ENCODE measurements at regions not wholly inside any gene's neighbourhood (a gene's known extent, or its start where the extent isn't known, plus 50 kb on each side); places are given as distances from the start of the nearest gene placed in this dataset.
"Not testable (repeated sequence)": the region's sequence is repeated elsewhere in the genome, so short reads cannot be mapped to it uniquely, and the experiment has no call there.

DNA sequence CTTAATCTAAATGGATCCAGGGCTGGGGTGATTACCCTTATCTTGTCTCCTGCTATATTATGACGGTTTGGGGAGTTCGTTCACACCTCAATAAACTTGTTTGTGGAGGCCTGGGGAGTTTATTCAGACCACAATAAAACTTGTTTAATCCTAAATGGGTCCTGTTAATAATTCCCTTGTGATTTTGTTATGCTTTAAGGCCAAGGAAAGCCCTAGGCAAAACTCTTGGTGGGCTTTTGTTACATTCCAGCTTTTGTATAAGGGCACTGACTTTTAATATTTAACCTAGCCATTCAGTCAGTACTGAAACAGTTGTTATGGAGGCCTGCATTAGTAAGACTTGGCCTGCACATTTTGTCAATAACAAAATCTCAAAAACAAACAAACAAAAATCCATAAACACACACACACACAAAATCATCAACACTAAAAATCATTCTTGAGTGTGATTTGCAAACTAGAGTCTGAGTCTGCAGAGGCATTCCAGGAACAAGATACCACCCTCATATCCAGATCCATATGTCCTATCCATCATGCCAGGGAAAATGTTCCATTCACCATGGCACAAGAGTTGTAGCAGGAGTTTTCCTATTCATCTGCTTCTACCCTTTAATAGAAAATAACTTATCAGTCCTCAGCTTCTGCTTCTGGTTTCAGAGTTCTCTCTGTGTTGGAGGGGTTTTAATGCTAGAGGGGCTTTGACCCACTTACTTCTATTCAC, 421.7 kb downstream of the AGTPBP1 start:
- TF ChIP-seq POLR2A (IDR thresholded peaks at IDR 0.05), result no peak
- no peak for TF ChIP-seq EP300 (IDR thresholded peaks at IDR 0.05)
- no peak for TF ChIP-seq POLR2AphosphoS5 (IDR thresholded peaks at IDR 0.05)
- TF ChIP-seq, protein P1, sequence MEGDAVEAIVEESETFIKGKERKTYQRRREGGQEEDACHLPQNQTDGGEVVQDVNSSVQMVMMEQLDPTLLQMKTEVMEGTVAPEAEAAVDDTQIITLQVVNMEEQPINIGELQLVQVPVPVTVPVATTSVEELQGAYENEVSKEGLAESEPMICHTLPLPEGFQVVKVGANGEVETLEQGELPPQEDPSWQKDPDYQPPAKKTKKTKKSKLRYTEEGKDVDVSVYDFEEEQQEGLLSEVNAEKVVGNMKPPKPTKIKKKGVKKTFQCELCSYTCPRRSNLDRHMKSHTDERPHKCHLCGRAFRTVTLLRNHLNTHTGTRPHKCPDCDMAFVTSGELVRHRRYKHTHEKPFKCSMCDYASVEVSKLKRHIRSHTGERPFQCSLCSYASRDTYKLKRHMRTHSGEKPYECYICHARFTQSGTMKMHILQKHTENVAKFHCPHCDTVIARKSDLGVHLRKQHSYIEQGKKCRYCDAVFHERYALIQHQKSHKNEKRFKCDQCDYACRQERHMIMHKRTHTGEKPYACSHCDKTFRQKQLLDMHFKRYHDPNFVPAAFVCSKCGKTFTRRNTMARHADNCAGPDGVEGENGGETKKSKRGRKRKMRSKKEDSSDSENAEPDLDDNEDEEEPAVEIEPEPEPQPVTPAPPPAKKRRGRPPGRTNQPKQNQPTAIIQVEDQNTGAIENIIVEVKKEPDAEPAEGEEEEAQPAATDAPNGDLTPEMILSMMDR (IDR thresholded peaks at IDR 0.05), result no peak
- WGBS, result 95% methylated on average over 2 of the region's 2 CpGs
- Histone ChIP-seq H3K36me3 (no peaks in the 10 kb centered on the region), H3K9me3 (no peaks in the 10 kb centered on the region), H3K27ac (no peak overlapping the region), H3K4me3 (no peak overlapping the region), H3K4me1 (no peaks in the 10 kb centered on the region), H3K27me3 (no peaks in the 10 kb centered on the region)
- DNase-seq (ENCODE audit: low spot score in 2 of 2), result no peak

DNA sequence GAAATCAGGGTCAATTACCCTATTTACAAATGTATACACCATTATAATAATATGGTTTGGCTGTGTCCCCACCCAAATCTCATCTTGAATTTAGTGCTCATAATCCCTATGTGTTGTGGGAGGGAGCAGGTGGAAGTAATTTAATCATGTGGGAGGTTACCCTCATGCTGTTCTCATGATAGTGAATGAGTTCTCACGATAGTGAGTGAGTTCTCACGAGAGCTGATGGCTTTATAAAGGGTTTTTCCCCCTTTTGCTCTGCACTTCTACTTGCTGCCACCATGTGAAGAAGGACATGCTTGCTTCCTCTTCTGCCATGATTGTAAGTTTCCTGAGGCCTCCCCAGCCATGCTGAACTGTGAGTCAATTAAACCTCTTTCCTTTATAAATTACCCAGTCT, 426.2 kb downstream of the AGTPBP1 start:
- H3K9me3 ChIP-seq; H3K4me3 ChIP-seq; DNase-seq (ENCODE audit: low spot score in 2 of 2); H3K36me3 ChIP-seq; H3K27me3 ChIP-seq; H3K4me1 ChIP-seq; H3K27ac ChIP-seq: not testable (repeated sequence)
- WGBS, result 93% methylated on average over 2 of the region's 2 CpGs

DNA sequence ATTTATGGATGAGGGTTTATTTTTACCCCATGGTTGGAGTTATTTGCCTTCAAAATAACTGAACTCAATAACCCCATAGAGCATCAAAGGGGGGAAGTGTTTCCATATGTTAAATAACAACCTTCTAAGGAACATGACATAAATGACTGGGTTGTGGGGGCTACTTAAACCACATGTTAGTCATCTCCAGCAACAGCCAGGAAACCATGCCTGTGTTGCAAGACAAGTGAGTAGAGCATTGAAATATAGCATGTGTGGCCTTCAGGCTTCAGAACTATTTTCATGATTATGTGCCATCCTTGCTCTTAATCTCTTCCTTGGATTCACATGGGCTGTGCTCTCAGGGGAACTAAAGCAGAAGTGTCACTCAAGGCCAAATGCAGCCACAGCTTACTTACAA, 431.2 kb downstream of the AGTPBP1 start:
- no peaks in the 10 kb centered on the region for H3K4me1 ChIP-seq
- no peaks in the 10 kb centered on the region for H3K36me3 ChIP-seq
- peaks cover 5% of the 10 kb centered on the region for H3K9me3 ChIP-seq
- TF ChIP-seq EP300 (IDR thresholded peaks at IDR 0.05), result no peak
- TF ChIP-seq, protein P1 (IDR thresholded peaks at IDR 0.05), result no peak
- TF ChIP-seq POLR2AphosphoS5 (IDR thresholded peaks at IDR 0.05), result no peak
- no peak for TF ChIP-seq POLR2A (IDR thresholded peaks at IDR 0.05)
- H3K27me3 ChIP-seq, result no peaks in the 10 kb centered on the region
- H3K4me3 ChIP-seq, result no peak overlapping the region
- H3K27ac ChIP-seq, result no peak overlapping the region
- DNase-seq (ENCODE audit: low spot score in 2 of 2), result no peak

DNA sequence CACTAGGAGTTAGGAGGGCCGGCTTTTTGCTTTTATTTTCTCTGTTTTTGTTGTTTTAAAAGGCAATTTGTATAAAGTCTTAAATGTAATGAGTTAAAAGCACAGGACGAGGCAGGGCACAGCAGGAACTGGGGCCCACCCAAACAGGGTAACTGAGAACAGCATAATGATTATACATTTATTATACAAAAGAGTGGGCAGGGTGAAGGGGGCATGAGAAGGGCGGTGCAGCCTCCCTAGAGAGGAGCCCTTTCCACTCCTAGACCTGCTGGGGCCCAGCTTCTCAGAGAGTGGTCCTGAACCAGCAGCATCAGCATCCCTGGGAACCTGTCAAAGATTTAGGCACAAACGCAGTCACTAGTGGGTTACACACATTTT, 438.0 kb downstream of the AGTPBP1 start:
- WGBS, result 84% methylated on average over 4 of the region's 4 CpGs

DNA sequence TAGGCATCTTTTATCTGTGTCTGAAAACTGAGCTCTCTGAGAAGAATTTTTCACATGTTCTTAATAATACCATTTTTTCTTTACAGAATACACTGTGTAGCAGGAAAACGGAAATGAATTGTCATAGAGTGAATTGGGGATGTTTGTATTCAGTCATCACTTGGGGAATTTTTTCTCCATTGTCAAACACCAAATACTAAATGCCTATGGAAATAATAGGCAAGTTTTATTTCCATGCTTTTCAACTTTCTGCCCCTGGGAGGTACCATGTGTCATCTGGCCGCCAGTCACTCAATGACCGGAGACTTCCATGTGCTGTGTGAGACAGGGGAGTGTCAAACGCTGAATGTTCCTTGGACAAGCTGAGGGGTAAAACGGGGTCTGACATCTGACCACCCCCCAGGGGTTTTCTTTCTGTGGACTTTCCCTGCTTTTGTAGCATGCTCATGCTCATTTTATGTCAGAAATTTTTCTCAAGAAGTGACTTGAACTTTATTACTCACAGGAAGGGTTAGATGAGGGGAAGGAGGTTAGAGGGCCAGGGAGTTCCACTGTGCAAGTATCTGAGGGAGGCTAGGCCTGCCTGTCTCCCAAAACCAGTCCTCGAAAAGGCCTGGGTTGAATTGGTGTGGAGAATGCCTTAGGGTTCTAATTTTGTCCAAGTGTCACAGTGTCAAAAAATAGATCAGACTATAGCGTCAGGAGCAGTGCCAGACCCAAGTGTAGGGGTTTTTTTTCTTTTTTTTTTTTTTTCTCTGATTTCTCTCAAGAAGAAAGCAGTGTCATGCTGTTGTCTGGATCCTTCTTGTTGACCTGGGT, 438.6 kb downstream of the AGTPBP1 start:
- WGBS, result 59% methylated on average over 7 of the region's 7 CpGs
- Histone ChIP-seq H3K36me3 (no peaks in the 10 kb centered on the region), H3K9me3 (peaks cover under 1% of the 10 kb centered on the region), H3K27me3 (no peaks in the 10 kb centered on the region), H3K27ac (no peak overlapping the region), H3K4me1 (no peaks in the 10 kb centered on the region), H3K4me3 (no peak overlapping the region)
- TF ChIP-seq POLR2A (IDR thresholded peaks at IDR 0.05) (no peak), EP300 (IDR thresholded peaks at IDR 0.05) (no peak), POLR2AphosphoS5 (IDR thresholded peaks at IDR 0.05) (no peak)
- TF ChIP-seq, protein P1 (IDR thresholded peaks at IDR 0.05), result no peak
- DNase-seq (ENCODE audit: low spot score in 2 of 2), result no peak

More for the DNA sequence above, 438.0 kb downstream of the AGTPBP1 start:
- Histone ChIP-seq H3K27me3 (no peaks in the 10 kb centered on the region), H3K4me1 (no peaks in the 10 kb centered on the region), H3K36me3 (no peaks in the 10 kb centered on the region), H3K27ac (no peak overlapping the region), H3K9me3 (no peaks in the 10 kb centered on the region), H3K4me3 (no peak overlapping the region)
- DNase-seq (ENCODE audit: low spot score in 2 of 2), result no peak
- TF ChIP-seq, protein P1 (IDR thresholded peaks at IDR 0.05), result no peak
- TF ChIP-seq EP300 (IDR thresholded peaks at IDR 0.05) (no peak), POLR2AphosphoS5 (IDR thresholded peaks at IDR 0.05) (no peak), POLR2A (IDR thresholded peaks at IDR 0.05) (no peak)
